ENCODE measurements at regions not wholly inside any gene's neighbourhood (a gene's known extent, or its start where the extent isn't known, plus 50 kb on each side); places are given as distances from the start of the nearest gene placed in this dataset.
A peak's percentile ranks its signal among the peaks of the same experiment; 100 is the strongest.

DNA sequence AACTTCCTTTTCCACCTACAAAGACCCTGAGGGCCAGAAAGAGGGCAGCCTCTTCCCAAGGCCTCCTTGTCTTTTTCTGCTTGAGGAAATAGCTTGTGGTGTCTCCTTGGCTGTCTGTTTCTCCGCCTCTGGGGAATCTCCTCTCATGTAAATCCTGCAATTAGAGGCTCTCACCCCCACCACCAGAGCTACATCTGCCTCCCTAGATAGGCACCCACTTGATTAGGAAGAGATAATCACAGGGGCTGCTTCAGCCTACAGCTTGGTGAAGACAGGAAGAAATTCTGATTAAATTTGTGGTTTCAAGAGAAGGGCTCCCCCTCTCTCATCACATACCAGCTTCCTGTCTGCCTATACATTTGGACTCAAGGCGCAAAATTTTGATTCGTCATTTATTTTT is 75.6 kb downstream of the TLR4 start (continued):
- TF ChIP-seq, protein P1, sequence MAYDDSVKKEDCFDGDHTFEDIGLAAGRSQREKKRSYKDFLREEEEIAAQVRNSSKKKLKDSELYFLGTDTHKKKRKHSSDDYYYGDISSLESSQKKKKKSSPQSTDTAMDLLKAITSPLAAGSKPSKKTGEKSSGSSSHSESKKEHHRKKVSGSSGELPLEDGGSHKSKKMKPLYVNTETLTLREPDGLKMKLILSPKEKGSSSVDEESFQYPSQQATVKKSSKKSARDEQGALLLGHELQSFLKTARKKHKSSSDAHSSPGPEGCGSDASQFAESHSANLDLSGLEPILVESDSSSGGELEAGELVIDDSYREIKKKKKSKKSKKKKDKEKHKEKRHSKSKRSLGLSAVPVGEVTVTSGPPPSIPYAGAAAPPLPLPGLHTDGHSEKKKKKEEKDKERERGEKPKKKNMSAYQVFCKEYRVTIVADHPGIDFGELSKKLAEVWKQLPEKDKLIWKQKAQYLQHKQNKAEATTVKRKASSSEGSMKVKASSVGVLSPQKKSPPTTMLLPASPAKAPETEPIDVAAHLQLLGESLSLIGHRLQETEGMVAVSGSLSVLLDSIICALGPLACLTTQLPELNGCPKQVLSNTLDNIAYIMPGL (CRISPR knock-in tag; IDR thresholded peaks at IDR 0.05; ENCODE audit: borderline replicate concordance) = no peak

DNA sequence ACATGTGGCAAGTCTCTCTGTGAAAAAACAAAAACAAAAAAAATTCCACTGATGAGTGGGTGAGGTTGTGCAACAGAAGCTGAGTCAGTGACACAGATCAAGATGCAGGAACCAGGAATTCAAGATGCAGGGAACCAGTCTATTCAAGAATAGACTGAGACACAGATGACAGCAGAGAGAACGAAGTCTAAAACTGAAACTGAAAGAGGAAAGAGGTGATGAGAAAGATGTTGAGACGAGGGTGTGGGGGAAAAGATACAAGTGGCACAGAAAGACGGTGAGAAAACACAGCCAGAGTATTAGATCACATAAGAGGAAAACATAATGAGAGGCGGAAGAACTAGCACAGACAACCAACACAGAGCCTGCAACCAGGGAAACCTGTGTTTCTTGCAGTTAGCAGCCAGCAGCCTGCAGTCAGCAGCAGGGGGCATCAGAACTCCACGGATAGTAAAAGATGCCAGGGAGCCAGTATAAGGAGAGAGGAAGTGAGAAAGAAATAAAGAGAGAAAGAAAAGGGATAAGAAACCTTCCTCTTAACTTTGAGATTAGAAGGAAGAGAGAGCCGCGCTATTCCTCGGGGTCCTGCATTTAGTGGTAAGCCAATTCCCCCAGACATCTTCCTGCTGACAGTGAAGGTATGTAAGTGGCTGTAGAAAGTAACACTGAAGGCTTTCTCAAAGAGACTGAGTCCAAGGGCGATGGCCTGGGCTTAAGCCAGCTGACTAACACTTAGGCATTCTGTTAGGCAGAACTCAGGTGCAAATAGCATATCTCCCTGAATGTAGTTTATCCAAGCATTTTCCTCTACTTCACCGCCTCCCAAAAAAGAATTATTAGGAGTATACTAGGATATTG is 79.0 kb downstream of the TLR4 start:
- no peaks in the 10 kb centered on the region for H3K4me1 ChIP-seq
- TF ChIP-seq, protein P2, sequence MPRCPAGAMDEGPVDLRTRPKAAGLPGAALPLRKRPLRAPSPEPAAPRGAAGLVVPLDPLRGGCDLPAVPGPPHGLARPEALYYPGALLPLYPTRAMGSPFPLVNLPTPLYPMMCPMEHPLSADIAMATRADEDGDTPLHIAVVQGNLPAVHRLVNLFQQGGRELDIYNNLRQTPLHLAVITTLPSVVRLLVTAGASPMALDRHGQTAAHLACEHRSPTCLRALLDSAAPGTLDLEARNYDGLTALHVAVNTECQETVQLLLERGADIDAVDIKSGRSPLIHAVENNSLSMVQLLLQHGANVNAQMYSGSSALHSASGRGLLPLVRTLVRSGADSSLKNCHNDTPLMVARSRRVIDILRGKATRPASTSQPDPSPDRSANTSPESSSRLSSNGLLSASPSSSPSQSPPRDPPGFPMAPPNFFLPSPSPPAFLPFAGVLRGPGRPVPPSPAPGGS (IDR thresholded peaks at IDR 0.05) = no peak
- TF ChIP-seq EHF (CRISPR knock-in tag; IDR thresholded peaks at IDR 0.05) (no peak), FOSB (CRISPR knock-in tag; IDR thresholded peaks at IDR 0.05) (no peak), JUN (IDR thresholded peaks at IDR 0.05) (no peak), KDM1A (IDR thresholded peaks at IDR 0.05; ENCODE audit: low read depth) (no peak), SMC3 (IDR thresholded peaks at IDR 0.05) (peak; percentile 75), RAD21 (conservative IDR thresholded peaks at IDR 0.05 in 1 of 2, IDR thresholded peaks at IDR 0.05 in 1 of 2) (peak; percentile 87), BHLHE40 (IDR thresholded peaks at IDR 0.05; ENCODE audit: low read depth, low read length) (no peak), ESRRA (IDR thresholded peaks at IDR 0.05; ENCODE audit: borderline replicate concordance, low read length) (no peak), ZSCAN20 (CRISPR knock-in tag; IDR thresholded peaks at IDR 0.05) (no peak), POLR2A (IDR thresholded peaks at IDR 0.05; ENCODE audit: low read length) (no peak)
- TF ChIP-seq, protein P3, sequence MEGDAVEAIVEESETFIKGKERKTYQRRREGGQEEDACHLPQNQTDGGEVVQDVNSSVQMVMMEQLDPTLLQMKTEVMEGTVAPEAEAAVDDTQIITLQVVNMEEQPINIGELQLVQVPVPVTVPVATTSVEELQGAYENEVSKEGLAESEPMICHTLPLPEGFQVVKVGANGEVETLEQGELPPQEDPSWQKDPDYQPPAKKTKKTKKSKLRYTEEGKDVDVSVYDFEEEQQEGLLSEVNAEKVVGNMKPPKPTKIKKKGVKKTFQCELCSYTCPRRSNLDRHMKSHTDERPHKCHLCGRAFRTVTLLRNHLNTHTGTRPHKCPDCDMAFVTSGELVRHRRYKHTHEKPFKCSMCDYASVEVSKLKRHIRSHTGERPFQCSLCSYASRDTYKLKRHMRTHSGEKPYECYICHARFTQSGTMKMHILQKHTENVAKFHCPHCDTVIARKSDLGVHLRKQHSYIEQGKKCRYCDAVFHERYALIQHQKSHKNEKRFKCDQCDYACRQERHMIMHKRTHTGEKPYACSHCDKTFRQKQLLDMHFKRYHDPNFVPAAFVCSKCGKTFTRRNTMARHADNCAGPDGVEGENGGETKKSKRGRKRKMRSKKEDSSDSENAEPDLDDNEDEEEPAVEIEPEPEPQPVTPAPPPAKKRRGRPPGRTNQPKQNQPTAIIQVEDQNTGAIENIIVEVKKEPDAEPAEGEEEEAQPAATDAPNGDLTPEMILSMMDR (IDR thresholded peaks at IDR 0.05) = peak; percentile 72
- TF ChIP-seq, protein P4, sequence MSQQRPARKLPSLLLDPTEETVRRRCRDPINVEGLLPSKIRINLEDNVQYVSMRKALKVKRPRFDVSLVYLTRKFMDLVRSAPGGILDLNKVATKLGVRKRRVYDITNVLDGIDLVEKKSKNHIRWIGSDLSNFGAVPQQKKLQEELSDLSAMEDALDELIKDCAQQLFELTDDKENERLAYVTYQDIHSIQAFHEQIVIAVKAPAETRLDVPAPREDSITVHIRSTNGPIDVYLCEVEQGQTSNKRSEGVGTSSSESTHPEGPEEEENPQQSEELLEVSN (IDR thresholded peaks at IDR 0.05; ENCODE audit: borderline replicate concordance, low read depth) = no peak
- TF ChIP-seq, protein P5, sequence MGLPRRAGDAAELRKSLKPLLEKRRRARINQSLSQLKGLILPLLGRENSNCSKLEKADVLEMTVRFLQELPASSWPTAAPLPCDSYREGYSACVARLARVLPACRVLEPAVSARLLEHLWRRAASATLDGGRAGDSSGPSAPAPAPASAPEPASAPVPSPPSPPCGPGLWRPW (IDR thresholded peaks at IDR 0.05) = no peak
- peak overlapping the region; percentile 84 for H3K4me2 ChIP-seq
- peak overlapping the region; percentile 38; the same call in 1 of the 3 replicates for H3K4me3 ChIP-seq
- 7% methylated on average over 10 of the region's 10 CpGs for WGBS (ENCODE audit: missing lambda C conversion rate)
- FAIRE-seq (no peak), DNase-seq (ENCODE audit: low read depth in 1 of 2, low spot score in 1 of 2) (peak; percentile 25 to 55), ATAC-seq (peak; percentile 97 to 98)
- POLR2A ChIA-PET = no interaction called here
- no peak overlapping the region for H3K27ac ChIP-seq
- CTCF ChIA-PET = interaction anchor here (0.6 to 3.0 kb wide), 7 partner anchors 8 to 1985 kb away, joined by 3 to 13 read pairs (median 3); no protein-coding TSS in a partner anchor
- no peaks in the 10 kb centered on the region for H3K9me3 ChIP-seq

DNA sequence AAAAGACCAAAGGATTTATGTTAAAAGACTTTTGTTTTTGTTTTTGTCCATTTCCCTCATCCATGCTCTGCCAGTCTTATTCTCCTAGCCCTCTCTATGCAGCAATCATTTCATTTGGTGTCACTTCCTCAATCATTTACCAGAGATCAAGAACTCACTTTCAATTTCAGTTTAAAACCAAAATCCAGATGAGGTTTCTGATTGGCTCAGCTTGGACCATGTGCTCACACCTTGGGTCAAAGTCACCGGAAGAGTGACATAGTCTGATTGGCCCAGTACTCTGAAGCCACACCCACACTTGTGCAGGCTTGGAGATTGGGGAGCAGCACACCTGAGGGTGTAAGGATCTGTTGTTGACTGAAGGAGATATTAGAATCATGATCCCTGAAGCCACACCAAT is 79.6 kb downstream of the TLR4 start:
- FAIRE-seq (no peak), ATAC-seq (no peak), DNase-seq (ENCODE audit: low read depth in 1 of 2, low spot score in 1 of 2) (no peak)
- 91% methylated on average over 1 of the region's 1 CpG for WGBS (ENCODE audit: missing lambda C conversion rate)
- H3K4me1 ChIP-seq = no peaks in the 10 kb centered on the region
- H3K27ac ChIP-seq = no peak overlapping the region
- no peaks in the 10 kb centered on the region for H3K9me3 ChIP-seq
- ChIA-PET POLR2A (no interaction called here), CTCF (interaction anchor here (1.0 to 3.0 kb wide), 3 partner anchors 9 to 1985 kb away, joined by 3 to 13 read pairs (median 3); no protein-coding TSS in a partner anchor)
- H3K4me2 ChIP-seq = no peak overlapping the region
- TF ChIP-seq CEBPB (IDR thresholded peaks at IDR 0.05) (no peak), RAD21 (conservative IDR thresholded peaks at IDR 0.05 in 1 of 2, IDR thresholded peaks at IDR 0.05 in 1 of 2) (no peak), CHD4 (IDR thresholded peaks at IDR 0.05; ENCODE audit: borderline replicate concordance) (no peak), ZC3H11A (IDR thresholded peaks at IDR 0.05) (no peak)
- TF ChIP-seq, protein P6, sequence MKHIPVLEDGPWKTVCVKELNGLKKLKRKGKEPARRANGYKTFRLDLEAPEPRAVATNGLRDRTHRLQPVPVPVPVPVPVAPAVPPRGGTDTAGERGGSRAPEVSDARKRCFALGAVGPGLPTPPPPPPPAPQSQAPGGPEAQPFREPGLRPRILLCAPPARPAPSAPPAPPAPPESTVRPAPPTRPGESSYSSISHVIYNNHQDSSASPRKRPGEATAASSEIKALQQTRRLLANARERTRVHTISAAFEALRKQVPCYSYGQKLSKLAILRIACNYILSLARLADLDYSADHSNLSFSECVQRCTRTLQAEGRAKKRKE (CRISPR knock-in tag; IDR thresholded peaks at IDR 0.05; ENCODE audit: low read depth) = no peak
- TF ChIP-seq, protein P7, sequence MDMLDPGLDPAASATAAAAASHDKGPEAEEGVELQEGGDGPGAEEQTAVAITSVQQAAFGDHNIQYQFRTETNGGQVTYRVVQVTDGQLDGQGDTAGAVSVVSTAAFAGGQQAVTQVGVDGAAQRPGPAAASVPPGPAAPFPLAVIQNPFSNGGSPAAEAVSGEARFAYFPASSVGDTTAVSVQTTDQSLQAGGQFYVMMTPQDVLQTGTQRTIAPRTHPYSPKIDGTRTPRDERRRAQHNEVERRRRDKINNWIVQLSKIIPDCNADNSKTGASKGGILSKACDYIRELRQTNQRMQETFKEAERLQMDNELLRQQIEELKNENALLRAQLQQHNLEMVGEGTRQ (IDR thresholded peaks at IDR 0.05) = no peak
- no peak overlapping the region for H3K4me3 ChIP-seq

Data from A549 (cell line).